Trophoblast cell (in vitro differentiated cells and primary cell): ENCODE measurements at regions not wholly inside any gene's neighbourhood (a gene's known extent, or its start where the extent isn't known, plus 50 kb on each side); places are given as distances from the start of the nearest gene placed in this dataset.

ENCODE experiments used
- DNase-seq, 2 donors: peaks; one replicate each; pipeline ENCODE4 v3.0.0-alpha.2; 2016
- H2AFZ ChIP-seq: 2 replicates; pipeline ENCODE4 v1.6.1; 2013; ENCODE audit warnings: low read length, moderate library complexity, mild to moderate bottlenecking; ENCODE audit not compliant: insufficient read depth, poor library complexity
- H2AK5ac ChIP-seq: 2 replicates; pipeline ENCODE4 v1.6.1; 2013; ENCODE audit warnings: mild to moderate bottlenecking, low read length
- H2BK120ac ChIP-seq: 2 replicates; pipeline ENCODE4 v1.6.1; 2013; ENCODE audit warnings: low read length, mild to moderate bottlenecking, moderate library complexity; ENCODE audit not compliant: insufficient read depth, poor library complexity
- H2BK12ac ChIP-seq: 2 replicates; pipeline ENCODE4 v1.6.1; 2013; ENCODE audit warnings: mild to moderate bottlenecking, low read length, moderate library complexity
- H2BK5ac ChIP-seq: 2 replicates; pipeline ENCODE4 v1.6.1; 2013; ENCODE audit warnings: low read length, low read depth, moderate library complexity, mild to moderate bottlenecking; ENCODE audit not compliant: poor library complexity
- H3K14ac ChIP-seq: 2 replicates; pipeline ENCODE4 v1.6.1; 2013; ENCODE audit warnings: mild to moderate bottlenecking, low read length
- H3K18ac ChIP-seq: 2 replicates; pipeline ENCODE4 v1.6.1; 2013; ENCODE audit warnings: mild to moderate bottlenecking, low read length
- H3K23ac ChIP-seq: 2 replicates; pipeline ENCODE4 v1.6.1; 2013; ENCODE audit warnings: low read length
- H3K27ac ChIP-seq: 2 replicates; pipeline ENCODE4 v1.5.1; 2013; ENCODE audit warnings: low read depth, mild to moderate bottlenecking, inconsistent platforms, low read length, moderate library complexity
- H3K27me3 ChIP-seq: 2 replicates; pipeline ENCODE4 v1.6.1; 2013; ENCODE audit warnings: inconsistent platforms, mild to moderate bottlenecking, low read length, moderate library complexity; ENCODE audit not compliant: insufficient read depth
- H3K36me3 ChIP-seq, 2 experiments: 1 replicate in 1 of 2; 2 replicates in 1 of 2; pipeline ENCODE4 v1.6.1; 2013; ENCODE audit warnings: low read length in 2 of 2, mild to moderate bottlenecking in 2 of 2, moderate library complexity in 1 of 2; ENCODE audit not compliant: insufficient read depth in 2 of 2, control insufficient read depth in 1 of 2
- H3K4ac ChIP-seq: 2 replicates; pipeline ENCODE4 v1.6.1; 2013; ENCODE audit warnings: low read depth, mild to moderate bottlenecking, low read length, moderate library complexity
- H3K4me1 ChIP-seq, 2 experiments: 1 replicate in 1 of 2; 2 replicates in 1 of 2; pipeline ENCODE4 v1.6.1; 2013; ENCODE audit warnings: low read length in 2 of 2, mild to moderate bottlenecking in 2 of 2, moderate library complexity in 1 of 2; ENCODE audit not compliant: insufficient read depth in 2 of 2, control insufficient read depth in 1 of 2
- H3K4me2 ChIP-seq: 2 replicates; pipeline ENCODE4 v1.6.1; 2013; ENCODE audit warnings: inconsistent platforms, mild to moderate bottlenecking, low read length, moderate library complexity
- H3K4me3 ChIP-seq: 2 replicates; pipeline ENCODE4 v1.5.1; 2013; ENCODE audit warnings: mild to moderate bottlenecking, low read depth, low read length, inconsistent platforms
- H3K79me1 ChIP-seq: one replicate; pipeline ENCODE4 v1.6.1; 2013; ENCODE audit warnings: low read length
- H3K79me2 ChIP-seq: 2 replicates; pipeline ENCODE4 v1.6.1; 2013; ENCODE audit warnings: low read length, mild to moderate bottlenecking; ENCODE audit not compliant: control insufficient read depth, insufficient read depth, poor library complexity
- H3K9ac ChIP-seq: 2 replicates; pipeline ENCODE4 v1.6.1; 2013; ENCODE audit warnings: mild to moderate bottlenecking, low read length
- H3K9me3 ChIP-seq: 2 replicates; pipeline ENCODE4 v1.6.1; 2013; ENCODE audit warnings: low read depth, mild to moderate bottlenecking, control low read depth, inconsistent platforms, low read length; ENCODE audit not compliant: insufficient read depth
- H4K12ac ChIP-seq: 2 replicates; pipeline ENCODE4 v1.6.1; 2013; ENCODE audit warnings: low read depth, mild to moderate bottlenecking, low read length, moderate library complexity
- H4K8ac ChIP-seq: 2 replicates; pipeline ENCODE4 v1.6.1; 2013; ENCODE audit warnings: low read depth, mild to moderate bottlenecking, low read length, moderate library complexity
- H4K91ac ChIP-seq: one replicate; pipeline ENCODE4 v1.6.1; 2013; ENCODE audit warnings: low read depth, mild to moderate bottlenecking, low read length, moderate library complexity
- WGBS: extraction: QIAGEN DNeasy Blood & Tissue Kit; methylation state at CpG from one replicate; pipeline ENCODE4 v1.1.7; 2013; ENCODE audit warnings: missing lambda C conversion rate; ENCODE audit not compliant: insufficient read length, insufficient coverage; ENCODE audit errors: extremely low coverage; 5-methylcytosine and 5-hydroxymethylcytosine counted together

- Histone ChIP-seq H3K9me3 (no peaks in the 10 kb centered on the region), H3K23ac (no peak overlapping the region), H3K36me3 (no peaks in the 10 kb centered on the region), H4K91ac (no peak overlapping the region), H3K4me1 (no peaks in the 10 kb centered on the region), H3K79me2 (no peaks in the 10 kb centered on the region), H2AK5ac (no peak overlapping the region), H2BK12ac (no peak overlapping the region), H3K27ac (no peak overlapping the region), H3K18ac (no peak overlapping the region), H2AFZ (no peak overlapping the region), H2BK5ac (no peak overlapping the region), H4K8ac (no peak overlapping the region), H3K14ac (no peak overlapping the region), H3K4ac (no peak overlapping the region), H3K27me3 (no peaks in the 10 kb centered on the region), H3K79me1 (no peaks in the 10 kb centered on the region), H3K9ac (no peak overlapping the region), H3K4me2 (no peak overlapping the region), H3K4me3 (no peak overlapping the region), H4K12ac (no peak overlapping the region), H2BK120ac (no peak overlapping the region)
- no peak for DNase-seq
- no CpG with 5 or more reads among the region's 2 CpGs for WGBS
Observed at GRCh38 chr4:138393886-138394610, 151.9 kb upstream of the SLC7A11 start.

DNA sequence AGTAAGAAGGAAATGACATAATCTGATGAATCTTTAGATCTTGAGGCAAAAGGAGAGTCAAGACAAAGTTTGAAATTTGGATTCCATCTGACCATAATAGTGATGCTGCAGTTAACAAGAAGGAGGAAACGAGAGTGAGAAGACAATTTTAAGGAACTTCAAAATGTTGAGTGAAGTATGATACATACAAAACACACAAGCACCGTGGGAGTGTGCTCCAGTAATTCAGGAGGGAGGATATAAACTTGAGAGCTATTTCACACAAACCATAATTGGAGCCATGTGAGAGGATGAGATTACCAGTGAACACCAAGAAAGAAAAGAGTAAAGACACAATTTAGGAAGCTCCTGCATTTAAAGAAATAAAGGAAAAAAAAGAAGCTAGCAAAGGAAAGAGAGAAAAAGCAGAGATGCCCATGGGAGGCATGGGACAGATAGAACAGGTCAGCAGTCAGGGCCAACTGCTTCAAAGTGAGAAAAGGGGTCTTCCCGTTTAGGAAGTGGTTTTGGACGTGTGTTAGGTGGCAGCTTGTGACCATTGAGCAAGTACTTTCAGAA lies 150.7 kb upstream of the SLC7A11 start:
- Histone ChIP-seq H4K8ac (no peak overlapping the region), H2AK5ac (no peak overlapping the region), H3K4ac (no peak overlapping the region), H3K36me3 (no peaks in the 10 kb centered on the region), H3K18ac (no peak overlapping the region), H4K12ac (no peak overlapping the region), H4K91ac (no peak overlapping the region), H3K79me2 (no peaks in the 10 kb centered on the region), H3K23ac (no peak overlapping the region), H3K14ac (no peak overlapping the region), H2AFZ (no peak overlapping the region), H3K9ac (no peak overlapping the region), H3K4me3 (no peak overlapping the region), H3K27me3 (no peaks in the 10 kb centered on the region), H2BK120ac (no peak overlapping the region), H3K4me2 (no peak overlapping the region), H2BK5ac (no peak overlapping the region), H3K79me1 (no peaks in the 10 kb centered on the region), H2BK12ac (no peak overlapping the region), H3K4me1 (no peaks in the 10 kb centered on the region), H3K27ac (no peak overlapping the region), H3K9me3 (peaks cover 1% of the 10 kb centered on the region)
- WGBS: no CpG with 5 or more reads among the region's 4 CpGs
- DNase-seq: peak in 1 of 2 donors; percentile 3

DNA sequence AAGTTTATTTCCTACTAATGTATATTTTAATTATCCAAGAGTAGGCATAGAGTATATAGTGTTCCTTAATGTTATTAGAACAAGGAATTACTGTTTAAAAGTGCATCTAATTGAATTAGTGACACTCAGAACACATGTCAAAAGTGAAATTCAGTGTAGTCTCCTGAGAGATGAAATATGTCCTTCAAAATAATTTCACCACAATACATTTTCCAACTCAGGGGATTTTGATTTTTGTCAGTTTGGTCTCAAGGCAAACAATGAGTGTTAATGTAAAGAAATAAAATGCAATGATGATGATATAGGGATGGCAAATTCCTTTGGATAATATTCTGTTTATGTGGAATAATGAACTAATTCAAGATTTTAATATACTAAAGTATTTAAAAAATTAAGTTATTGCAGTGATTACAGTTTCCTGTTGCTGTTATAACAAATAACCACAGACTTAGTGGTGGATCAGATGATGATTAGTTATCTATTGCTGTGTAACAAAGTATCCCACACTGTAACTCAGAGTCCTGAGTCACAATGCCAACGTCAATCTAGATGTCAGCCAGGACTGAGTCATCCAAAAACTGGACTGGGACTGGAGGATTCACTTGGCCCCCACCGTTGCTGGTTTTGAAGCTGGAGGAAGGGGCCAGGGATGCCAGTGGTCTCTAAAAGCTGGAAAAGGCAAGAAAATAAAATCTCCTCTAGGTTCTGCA lies 148.0 kb upstream of the SLC7A11 start:
- H3K27me3 ChIP-seq: no peaks in the 10 kb centered on the region
- no peak overlapping the region for H2BK120ac ChIP-seq
- no peaks in the 10 kb centered on the region for H3K79me2 ChIP-seq
- H4K8ac ChIP-seq: no peak overlapping the region
- H4K12ac ChIP-seq: no peak overlapping the region
- WGBS: no CpG with 5 or more reads among the region's 2 CpGs
- H3K4me3 ChIP-seq: no peak overlapping the region
- no peak overlapping the region for H2AFZ ChIP-seq
- no peak overlapping the region for H3K27ac ChIP-seq
- no peak overlapping the region for H2BK12ac ChIP-seq
- DNase-seq: peak in 1 of 2 donors; percentile 25
- no peak overlapping the region for H3K14ac ChIP-seq
- peaks cover 1% of the 10 kb centered on the region for H3K9me3 ChIP-seq
- H3K36me3 ChIP-seq: no peaks in the 10 kb centered on the region
- no peak overlapping the region for H3K4ac ChIP-seq
- no peak overlapping the region for H2AK5ac ChIP-seq
- no peak overlapping the region for H3K18ac ChIP-seq
- H3K23ac ChIP-seq: no peak overlapping the region
- no peaks in the 10 kb centered on the region for H3K79me1 ChIP-seq
- H3K4me2 ChIP-seq: no peak overlapping the region
- H4K91ac ChIP-seq: no peak overlapping the region
- H2BK5ac ChIP-seq: no peak overlapping the region
- no peak overlapping the region for H3K9ac ChIP-seq
- H3K4me1 ChIP-seq: no peaks in the 10 kb centered on the region

- Histone ChIP-seq H4K91ac (no peak overlapping the region), H3K79me1 (no peaks in the 10 kb centered on the region), H3K9ac (no peak overlapping the region), H3K4me3 (no peak overlapping the region), H3K4ac (no peak overlapping the region), H3K4me1 (no peaks in the 10 kb centered on the region), H3K79me2 (no peaks in the 10 kb centered on the region), H2AK5ac (no peak overlapping the region), H3K36me3 (no peaks in the 10 kb centered on the region), H2AFZ (no peak overlapping the region), H4K8ac (no peak overlapping the region), H2BK12ac (no peak overlapping the region), H3K4me2 (no peak overlapping the region), H4K12ac (no peak overlapping the region), H3K18ac (no peak overlapping the region), H2BK5ac (no peak overlapping the region), H3K27ac (no peak overlapping the region), H3K23ac (no peak overlapping the region), H3K14ac (no peak overlapping the region), H2BK120ac (no peak overlapping the region), H3K9me3 (peaks cover 2% of the 10 kb centered on the region), H3K27me3 (no peaks in the 10 kb centered on the region)
- DNase-seq: no peak
- no CpG with 5 or more reads among the region's 1 CpG for WGBS
Observed at GRCh38 chr4:138374947-138375346, 132.8 kb upstream of the SLC7A11 start.
